Right lobe of liver (tissue), 6 donors: ENCODE measurements at regions not wholly inside any gene's neighbourhood (a gene's known extent, or its start where the extent isn't known, plus 50 kb on each side); places are given as distances from the start of the nearest gene placed in this dataset.

ENCODE experiments used
- ATAC-seq, 4 donors: fragments of 200-7000 bp; cut with Tn5 transposase; one replicate each; pipeline ENCODE4 v1.9.1; 2020; ENCODE audit warnings: mild to moderate bottlenecking in 4 of 4, moderate library complexity in 4 of 4
- DNase-seq, 3 donors: peaks; one replicate each; pipeline ENCODE4 v3.0.0-alpha.2; 2020
- H3K27ac ChIP-seq, 3 donors: fragments of 200-600 bp; one replicate each; pipeline ENCODE4 v1.8.0; 2022
- H3K27me3 ChIP-seq, 2 donors: fragments of 200-600 bp; one replicate each; pipeline ENCODE4 v1.8.0; 2022
- H3K36me3 ChIP-seq, 4 donors: fragments of 200-600 bp; sonication (generic) in 1 of 4; one replicate each; pipeline versions ENCODE4 v1.5.1 to v1.8.0; 2017 to 2022; ENCODE audit warnings: control low read depth in 1 of 4
- H3K4me1 ChIP-seq, 4 donors: fragments of 200-600 bp; sonication (generic) in 1 of 4; one replicate each; pipeline versions ENCODE4 v1.5.1 to v1.8.0; 2017 to 2022; ENCODE audit warnings: control low read depth in 1 of 4
- H3K4me3 ChIP-seq, 3 donors: fragments of 200-600 bp; one replicate each; pipeline ENCODE4 v1.8.0; 2022
- H3K9me3 ChIP-seq, 4 donors: fragments of 200-600 bp; sonication (generic) in 1 of 4; one replicate each; pipeline versions ENCODE4 v1.5.1 to v1.8.0; 2017 to 2022; ENCODE audit warnings: control low read depth in 1 of 4
- CTCF ChIP-seq, 4 donors: fragments of 200-600 bp in 3 of 4; fragments of 450-650 bp in 1 of 4; IDR thresholded peaks; one replicate each; pipeline versions ENCODE4 v1.5.1 to v1.8.0; 2016 to 2022; ENCODE audit warnings: antibody characterized with exemption in 4 of 4, mild to moderate bottlenecking in 2 of 4
- POLR2A ChIP-seq: fragments of 450-650 bp; IDR thresholded peaks from one replicate; pipeline ENCODE4 v1.6.1; 2017; ENCODE audit warnings: antibody characterized with exemption, mild to moderate bottlenecking
- WGBS: methylation state at CpG from one replicate; pipeline ENCODE4 v1.1.6; 2018; ENCODE audit warnings: low coverage, low lambda C conversion rate; ENCODE audit not compliant: insufficient coverage; ENCODE audit errors: missing lambda C conversion rate; 5-methylcytosine and 5-hydroxymethylcytosine counted together
- intact Hi-C, 2 donors: fragments of 100-400 bp; cut with DNase I; formaldehyde crosslinking; loops; one replicate each; pipeline versions ENCODE4 v1.11.2 to v1.14.1; 2022
- donor health status: DM: no; HTN: yes; CAD: no.
- donor health status: DM: no; HTN: no; CAD: no.
- donor health status: DM: no; HTN: no; CAD: no.
- donor health status: DM: no; HTN: yes; CAD: no.
- donor health status: DM: no; HTN: yes; CAD: no.

GRCh38 chr9:99694393-99694792, 127.3 kb upstream of the NR4A3 start:
- no peaks in the 10 kb centered on the region for H3K4me1 ChIP-seq
- DNase-seq (no peak), ATAC-seq (no peak)
- no peaks in the 10 kb centered on the region for H3K27me3 ChIP-seq
- intact Hi-C loops: no loop called here
- WGBS: 93% methylated on average over 1 of the region's 1 CpG
- no peaks in the 10 kb centered on the region for H3K9me3 ChIP-seq
- no peaks in the 10 kb centered on the region for H3K36me3 ChIP-seq
- H3K27ac ChIP-seq: no peak overlapping the region
- no peak for TF ChIP-seq CTCF (IDR thresholded peaks at IDR 0.05)
- no peak for TF ChIP-seq POLR2A
- H3K4me3 ChIP-seq: no peak overlapping the region

DNA sequence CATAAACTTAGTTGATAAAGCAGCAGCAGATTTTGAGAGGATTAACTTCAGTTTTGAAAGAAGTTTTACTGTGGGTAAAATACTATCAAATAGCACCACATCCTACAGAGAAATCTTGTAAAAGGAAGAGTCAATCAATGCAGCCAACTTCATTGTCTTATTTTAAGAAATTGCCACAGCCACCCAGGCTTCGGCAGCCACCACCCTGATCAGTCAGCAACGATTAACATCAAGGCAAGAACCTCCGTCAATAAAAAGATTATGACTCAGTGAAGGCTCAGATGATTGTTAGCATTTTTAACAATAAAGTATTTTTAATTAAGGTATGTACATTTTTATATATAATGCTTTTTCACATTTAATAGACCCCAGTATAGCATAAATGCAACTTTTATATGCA, 122.3 kb upstream of the NR4A3 start:
- H3K9me3 ChIP-seq: no peaks in the 10 kb centered on the region
- H3K27ac ChIP-seq: no peak overlapping the region
- H3K4me1 ChIP-seq: no peaks in the 10 kb centered on the region
- H3K27me3 ChIP-seq: no peaks in the 10 kb centered on the region
- H3K36me3 ChIP-seq: no peaks in the 10 kb centered on the region
- no peak for ATAC-seq
- WGBS: 66% methylated on average over 3 of the region's 3 CpGs
- no peak overlapping the region for H3K4me3 ChIP-seq
- intact Hi-C loops: no loop called here
- no peak for DNase-seq
- no peak for TF ChIP-seq POLR2A
- TF ChIP-seq CTCF (IDR thresholded peaks at IDR 0.05): no peak

- Histone ChIP-seq H3K4me1 (no peaks in the 10 kb centered on the region), H3K27ac (no peak overlapping the region), H3K9me3 (no peaks in the 10 kb centered on the region), H3K4me3 (no peak overlapping the region), H3K27me3 (no peaks in the 10 kb centered on the region), H3K36me3 (no peaks in the 10 kb centered on the region)
- DNase-seq (no peak), ATAC-seq (no peak)
- intact Hi-C loops: no loop called here
- TF ChIP-seq POLR2A (no peak), CTCF (IDR thresholded peaks at IDR 0.05) (no peak)
These were observed 109.5 kb upstream of the NR4A3 start for GRCh38 chr9:99712214-99712613.

DNA sequence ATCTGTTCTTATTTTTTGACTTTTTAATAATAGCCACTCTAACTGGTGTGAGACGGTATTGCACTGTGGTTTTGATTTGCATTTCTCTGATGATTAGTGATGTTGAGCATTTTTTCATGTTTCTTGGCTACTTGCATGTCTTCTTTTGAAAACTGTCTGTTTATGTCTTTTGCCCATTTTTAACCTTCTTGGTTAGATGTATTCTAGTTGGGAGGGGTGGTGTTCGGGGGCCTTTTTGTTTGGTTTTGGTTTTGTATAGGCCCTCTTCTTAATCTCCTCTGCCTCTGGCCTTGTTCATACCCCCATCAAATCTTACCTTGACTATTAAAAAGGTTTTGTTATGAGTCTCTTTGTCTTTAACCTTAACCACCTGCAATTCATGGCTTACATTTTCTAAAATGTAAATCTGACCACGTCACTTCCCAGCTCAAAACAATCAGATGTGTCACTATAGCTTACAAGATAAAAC, 107.8 kb upstream of the NR4A3 start:
- Histone ChIP-seq H3K36me3 (no peaks in the 10 kb centered on the region), H3K4me3 (no peak overlapping the region), H3K27me3 (no peaks in the 10 kb centered on the region), H3K27ac (no peak overlapping the region), H3K9me3 (no peaks in the 10 kb centered on the region), H3K4me1 (no peaks in the 10 kb centered on the region)
- DNase-seq: no peak
- no peak for TF ChIP-seq CTCF (IDR thresholded peaks at IDR 0.05)
- TF ChIP-seq POLR2A: no peak
- no peak for ATAC-seq
- 93% methylated on average over 3 of the region's 3 CpGs for WGBS
- intact Hi-C loops: no loop called here

GRCh38 chr9:99718631-99719030, 103.1 kb upstream of the NR4A3 start:
- no peaks in the 10 kb centered on the region for H3K27me3 ChIP-seq
- ATAC-seq: no peak
- no peaks in the 10 kb centered on the region for H3K9me3 ChIP-seq
- intact Hi-C loops: no loop called here
- TF ChIP-seq CTCF (IDR thresholded peaks at IDR 0.05): no peak
- no peak for TF ChIP-seq POLR2A
- no peaks in the 10 kb centered on the region for H3K4me1 ChIP-seq
- H3K4me3 ChIP-seq: no peak overlapping the region
- no peak overlapping the region for H3K27ac ChIP-seq
- H3K36me3 ChIP-seq: no peaks in the 10 kb centered on the region
- no peak for DNase-seq
